ENCODE measurements at regions not wholly inside any gene's neighbourhood (a gene's known extent, or its start where the extent isn't known, plus 50 kb on each side); places are given as distances from the start of the nearest gene placed in this dataset.

DNA sequence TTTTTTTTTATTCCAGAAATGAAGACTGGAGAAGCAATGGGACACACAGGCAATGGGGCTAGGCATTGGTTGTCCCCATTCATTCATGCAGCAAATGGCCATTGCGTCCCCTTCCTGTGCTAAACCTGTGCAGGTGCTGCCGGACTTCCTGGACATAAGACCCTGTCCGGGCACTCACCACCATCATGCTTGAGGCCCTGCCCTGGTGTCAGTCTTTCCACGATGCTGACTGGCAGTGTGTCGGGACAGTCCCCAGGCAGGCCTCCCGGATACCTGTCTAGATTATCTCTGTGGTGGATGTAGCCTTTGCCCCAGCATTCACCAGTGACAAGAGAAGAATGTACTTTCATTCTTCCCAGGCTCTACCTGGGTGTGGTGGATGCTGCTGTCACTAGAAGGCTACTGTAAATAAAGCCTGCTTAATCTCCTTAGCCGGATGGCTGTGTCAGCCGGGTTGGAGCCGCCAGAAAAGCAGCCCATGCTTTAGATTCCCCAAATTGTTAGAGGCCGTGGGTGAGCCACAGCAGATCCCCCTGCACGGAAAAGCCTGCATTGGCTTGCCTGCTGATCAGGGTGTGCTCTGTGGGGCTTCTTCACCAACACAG lies 94.5 kb upstream of the PARP11 start:
- H3K4me1 ChIP-seq (replicated peaks in 1 of 2) = no peaks in the 10 kb centered on the region
- no peak overlapping the region for H3K27ac ChIP-seq
- H3K4me3 ChIP-seq = no peak overlapping the region
- intact Hi-C loops (cut with DNase I) = no loop called here
- no peaks in the 10 kb centered on the region for H3K9me3 ChIP-seq (replicated peaks in 1 of 3)
- no peaks in the 10 kb centered on the region for H3K36me3 ChIP-seq (replicated peaks in 1 of 2)
- H3K27me3 ChIP-seq = no peaks in the 10 kb centered on the region
- 53 to 85% (median 76%) methylated on average over 11 of the region's 11 CpGs for WGBS, 4 donors
- no peak for DNase-seq
- TF ChIP-seq, protein P1, sequence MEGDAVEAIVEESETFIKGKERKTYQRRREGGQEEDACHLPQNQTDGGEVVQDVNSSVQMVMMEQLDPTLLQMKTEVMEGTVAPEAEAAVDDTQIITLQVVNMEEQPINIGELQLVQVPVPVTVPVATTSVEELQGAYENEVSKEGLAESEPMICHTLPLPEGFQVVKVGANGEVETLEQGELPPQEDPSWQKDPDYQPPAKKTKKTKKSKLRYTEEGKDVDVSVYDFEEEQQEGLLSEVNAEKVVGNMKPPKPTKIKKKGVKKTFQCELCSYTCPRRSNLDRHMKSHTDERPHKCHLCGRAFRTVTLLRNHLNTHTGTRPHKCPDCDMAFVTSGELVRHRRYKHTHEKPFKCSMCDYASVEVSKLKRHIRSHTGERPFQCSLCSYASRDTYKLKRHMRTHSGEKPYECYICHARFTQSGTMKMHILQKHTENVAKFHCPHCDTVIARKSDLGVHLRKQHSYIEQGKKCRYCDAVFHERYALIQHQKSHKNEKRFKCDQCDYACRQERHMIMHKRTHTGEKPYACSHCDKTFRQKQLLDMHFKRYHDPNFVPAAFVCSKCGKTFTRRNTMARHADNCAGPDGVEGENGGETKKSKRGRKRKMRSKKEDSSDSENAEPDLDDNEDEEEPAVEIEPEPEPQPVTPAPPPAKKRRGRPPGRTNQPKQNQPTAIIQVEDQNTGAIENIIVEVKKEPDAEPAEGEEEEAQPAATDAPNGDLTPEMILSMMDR (IDR thresholded peaks at IDR 0.05) = no peak
- no peak for TF ChIP-seq POLR2A (IDR thresholded peaks at IDR 0.05)

DNA sequence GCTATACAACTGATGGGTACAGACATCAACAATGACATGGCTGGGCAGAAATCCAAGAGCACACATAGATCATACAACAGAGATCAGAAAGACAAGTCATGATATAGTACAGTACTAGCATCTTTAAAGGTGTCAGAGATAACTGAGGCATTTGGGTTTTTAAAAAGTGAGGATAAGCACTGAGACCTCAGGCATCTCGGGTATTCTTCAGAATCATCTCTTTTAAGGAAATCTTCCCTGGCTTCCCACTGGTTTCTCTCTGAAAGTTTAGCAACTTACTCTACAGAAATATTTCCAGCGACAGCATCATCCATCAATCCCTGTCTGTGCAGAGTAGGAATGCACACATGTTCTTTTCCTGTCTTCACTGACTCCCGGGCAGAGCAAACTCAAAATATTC lies 93.2 kb upstream of the PARP11 start:
- DNase-seq = no peak
- no peaks in the 10 kb centered on the region for H3K4me1 ChIP-seq (replicated peaks in 1 of 2)
- 66 to 85% (median 72%) methylated on average over 3 of the region's 3 CpGs for WGBS, 4 donors
- intact Hi-C loops (cut with DNase I) = no loop called here
- H3K27ac ChIP-seq = no peak overlapping the region
- no peaks in the 10 kb centered on the region for H3K27me3 ChIP-seq
- H3K9me3 ChIP-seq (replicated peaks in 1 of 3) = no peaks in the 10 kb centered on the region
- H3K36me3 ChIP-seq (replicated peaks in 1 of 2) = no peaks in the 10 kb centered on the region
- H3K4me3 ChIP-seq = no peak overlapping the region
- no peak for TF ChIP-seq POLR2A (IDR thresholded peaks at IDR 0.05)
- TF ChIP-seq, protein P1 (IDR thresholded peaks at IDR 0.05) = no peak

DNA sequence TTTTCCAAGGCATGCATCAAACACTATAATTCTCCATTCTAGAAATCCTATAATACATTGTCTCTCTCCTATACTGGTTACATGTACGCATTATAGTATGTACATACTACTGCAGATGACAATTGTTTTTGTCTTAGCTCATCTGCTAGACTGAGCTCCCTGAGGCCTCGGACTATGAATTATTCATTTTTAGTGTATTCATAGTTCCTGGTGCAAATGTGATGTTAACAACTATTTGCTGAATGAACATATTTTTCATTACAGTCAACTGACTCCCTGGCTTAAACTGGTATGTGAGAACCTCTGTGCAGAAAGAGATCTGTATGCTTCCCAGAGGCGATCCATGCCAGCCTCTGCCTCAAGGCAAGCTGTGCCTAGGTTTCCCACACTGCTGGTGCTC lies 91.8 kb upstream of the PARP11 start:
- H3K27ac ChIP-seq = no peak overlapping the region
- H3K27me3 ChIP-seq = no peaks in the 10 kb centered on the region
- no peaks in the 10 kb centered on the region for H3K9me3 ChIP-seq (replicated peaks in 1 of 3)
- 74 to 91% (median 76%) methylated on average over 3 of the region's 3 CpGs for WGBS, 4 donors
- no peak overlapping the region for H3K4me3 ChIP-seq
- TF ChIP-seq POLR2A (IDR thresholded peaks at IDR 0.05) = no peak
- TF ChIP-seq, protein P1 (IDR thresholded peaks at IDR 0.05) = no peak
- no peak for DNase-seq
- no peaks in the 10 kb centered on the region for H3K36me3 ChIP-seq (replicated peaks in 1 of 2)
- intact Hi-C loops (cut with DNase I) = no loop called here
- H3K4me1 ChIP-seq (replicated peaks in 1 of 2) = no peaks in the 10 kb centered on the region

DNA sequence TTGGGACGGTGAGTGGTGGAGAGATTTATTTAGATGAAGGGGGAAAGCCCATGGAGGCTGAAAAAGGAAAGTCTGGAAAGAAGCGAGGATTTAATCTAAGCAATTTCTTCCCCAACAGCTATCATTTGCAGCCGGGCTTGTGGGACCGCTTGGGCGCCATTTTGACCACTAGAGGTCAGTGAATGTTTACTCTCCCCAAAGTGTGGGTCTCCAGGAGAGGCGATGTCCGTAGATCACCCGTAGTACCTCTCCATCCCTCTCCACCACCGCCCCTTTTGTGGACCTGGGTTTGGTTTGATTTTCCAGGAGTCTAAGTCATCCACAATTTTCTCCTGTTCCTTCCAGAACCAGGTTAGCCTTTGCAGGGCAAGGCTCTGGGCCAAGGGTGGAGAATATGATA lies 91.2 kb upstream of the PARP11 start:
- Histone ChIP-seq H3K27me3 (no peaks in the 10 kb centered on the region), H3K9me3 (replicated peaks in 1 of 3) (no peaks in the 10 kb centered on the region), H3K4me1 (replicated peaks in 1 of 2) (no peaks in the 10 kb centered on the region), H3K4me3 (no peak overlapping the region), H3K27ac (no peak overlapping the region), H3K36me3 (replicated peaks in 1 of 2) (no peaks in the 10 kb centered on the region)
- no peak for DNase-seq
- no peak for TF ChIP-seq POLR2A (IDR thresholded peaks at IDR 0.05)
- TF ChIP-seq, protein P1 (IDR thresholded peaks at IDR 0.05) = peak in 1 of 6 experiments; percentile 11
- intact Hi-C loops (cut with DNase I) = no loop called here
- WGBS, 4 donors = 69 to 79% (median 76%) methylated on average over 9 of the region's 9 CpGs
